ENCODE measurements at regions not wholly inside any gene's neighbourhood (a gene's known extent, or its start where the extent isn't known, plus 50 kb on each side); places are given as distances from the start of the nearest gene placed in this dataset.

- TF ChIP-seq SP1 (CRISPR knock-in tag; conservative IDR thresholded peaks at IDR 0.05), result no peak
- no peak for TF ChIP-seq CTCF (IDR thresholded peaks at IDR 0.05)
- no peak for TF ChIP-seq TP53 (CRISPR knock-in tag; IDR thresholded peaks at IDR 0.05)
- no peak for TF ChIP-seq NR2C2 (CRISPR knock-in tag; IDR thresholded peaks at IDR 0.05)
- no peak for TF ChIP-seq CREM (CRISPR knock-in tag; IDR thresholded peaks at IDR 0.05)
- no peak for TF ChIP-seq MAX (CRISPR knock-in tag; IDR thresholded peaks at IDR 0.05)
Measured at GRCh38 chr17:70629902-70630301, 460.6 kb downstream of the KCNJ2 start.
